Body of pancreas (tissue), 4 donors: ENCODE measurements at regions not wholly inside any gene's neighbourhood (a gene's known extent, or its start where the extent isn't known, plus 50 kb on each side); places are given as distances from the start of the nearest gene placed in this dataset.

Experiments used
- POLR2A ChIP-seq, 3 donors: fragments of 450-650 bp; IDR thresholded peaks; one replicate each; pipeline ENCODE4 v1.6.1; 2016; ENCODE audit warnings: antibody characterized with exemption in 3 of 3, mild to moderate bottlenecking in 2 of 3
- TF ChIP-seq, protein P1 (sequence below), 7 experiments: fragments of 450-650 bp in 4 of 7; fragments of 200-600 bp in 3 of 7; sonication (generic) in 3 of 7; IDR thresholded peaks; one replicate each; pipeline ENCODE4 v1.5.1; 2016 to 2019; ENCODE audit warnings: antibody characterized with exemption in 7 of 7

DNA sequence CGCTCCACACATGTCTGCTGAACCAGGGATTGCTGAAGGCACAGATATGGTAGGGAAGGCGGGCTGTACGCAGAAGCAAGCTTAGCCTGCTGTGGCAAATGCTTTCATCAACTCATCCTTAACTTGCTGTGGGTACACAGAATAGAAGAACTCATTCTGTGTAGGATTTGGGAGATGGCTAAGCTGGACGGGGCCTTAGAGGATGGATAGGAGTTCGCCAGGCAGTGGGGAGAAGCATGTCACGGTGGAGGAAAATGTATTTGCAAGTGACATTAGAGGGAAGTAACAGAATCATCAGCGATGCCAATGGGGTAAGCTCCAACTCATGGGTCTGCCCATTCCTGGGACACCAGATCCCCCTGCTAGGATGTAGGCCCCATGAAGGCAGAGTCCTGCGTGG, 96.7 kb upstream of the SMIM21 start:
- TF ChIP-seq, protein P1, sequence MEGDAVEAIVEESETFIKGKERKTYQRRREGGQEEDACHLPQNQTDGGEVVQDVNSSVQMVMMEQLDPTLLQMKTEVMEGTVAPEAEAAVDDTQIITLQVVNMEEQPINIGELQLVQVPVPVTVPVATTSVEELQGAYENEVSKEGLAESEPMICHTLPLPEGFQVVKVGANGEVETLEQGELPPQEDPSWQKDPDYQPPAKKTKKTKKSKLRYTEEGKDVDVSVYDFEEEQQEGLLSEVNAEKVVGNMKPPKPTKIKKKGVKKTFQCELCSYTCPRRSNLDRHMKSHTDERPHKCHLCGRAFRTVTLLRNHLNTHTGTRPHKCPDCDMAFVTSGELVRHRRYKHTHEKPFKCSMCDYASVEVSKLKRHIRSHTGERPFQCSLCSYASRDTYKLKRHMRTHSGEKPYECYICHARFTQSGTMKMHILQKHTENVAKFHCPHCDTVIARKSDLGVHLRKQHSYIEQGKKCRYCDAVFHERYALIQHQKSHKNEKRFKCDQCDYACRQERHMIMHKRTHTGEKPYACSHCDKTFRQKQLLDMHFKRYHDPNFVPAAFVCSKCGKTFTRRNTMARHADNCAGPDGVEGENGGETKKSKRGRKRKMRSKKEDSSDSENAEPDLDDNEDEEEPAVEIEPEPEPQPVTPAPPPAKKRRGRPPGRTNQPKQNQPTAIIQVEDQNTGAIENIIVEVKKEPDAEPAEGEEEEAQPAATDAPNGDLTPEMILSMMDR (IDR thresholded peaks at IDR 0.05), result no peak
- TF ChIP-seq POLR2A (IDR thresholded peaks at IDR 0.05), result no peak
